ENCODE measurements at regions not wholly inside any gene's neighbourhood (a gene's known extent, or its start where the extent isn't known, plus 50 kb on each side); places are given as distances from the start of the nearest gene placed in this dataset.

DNA sequence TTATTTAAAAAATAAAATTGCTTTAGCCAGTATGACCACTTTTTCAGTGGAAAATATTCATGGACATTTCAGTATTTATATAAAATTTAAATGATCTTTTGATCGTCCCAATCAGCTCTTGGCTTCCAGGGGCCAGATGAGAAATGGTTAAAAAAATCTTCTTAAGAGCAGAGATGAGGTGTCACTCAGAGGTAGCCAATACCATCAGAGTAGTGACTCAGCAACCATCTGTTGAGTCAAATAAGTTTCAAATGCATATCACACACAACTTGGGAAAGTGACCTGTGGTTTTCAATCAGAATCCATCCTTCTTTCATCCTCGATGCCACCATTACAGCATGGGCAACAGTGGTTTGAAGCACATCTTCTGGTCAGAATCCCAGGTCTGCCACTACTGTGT is 958.8 kb upstream of the NR2F2 start:
- H3K27me3 ChIP-seq, result no peaks in the 10 kb centered on the region
- TF ChIP-seq, protein P1, sequence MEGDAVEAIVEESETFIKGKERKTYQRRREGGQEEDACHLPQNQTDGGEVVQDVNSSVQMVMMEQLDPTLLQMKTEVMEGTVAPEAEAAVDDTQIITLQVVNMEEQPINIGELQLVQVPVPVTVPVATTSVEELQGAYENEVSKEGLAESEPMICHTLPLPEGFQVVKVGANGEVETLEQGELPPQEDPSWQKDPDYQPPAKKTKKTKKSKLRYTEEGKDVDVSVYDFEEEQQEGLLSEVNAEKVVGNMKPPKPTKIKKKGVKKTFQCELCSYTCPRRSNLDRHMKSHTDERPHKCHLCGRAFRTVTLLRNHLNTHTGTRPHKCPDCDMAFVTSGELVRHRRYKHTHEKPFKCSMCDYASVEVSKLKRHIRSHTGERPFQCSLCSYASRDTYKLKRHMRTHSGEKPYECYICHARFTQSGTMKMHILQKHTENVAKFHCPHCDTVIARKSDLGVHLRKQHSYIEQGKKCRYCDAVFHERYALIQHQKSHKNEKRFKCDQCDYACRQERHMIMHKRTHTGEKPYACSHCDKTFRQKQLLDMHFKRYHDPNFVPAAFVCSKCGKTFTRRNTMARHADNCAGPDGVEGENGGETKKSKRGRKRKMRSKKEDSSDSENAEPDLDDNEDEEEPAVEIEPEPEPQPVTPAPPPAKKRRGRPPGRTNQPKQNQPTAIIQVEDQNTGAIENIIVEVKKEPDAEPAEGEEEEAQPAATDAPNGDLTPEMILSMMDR (IDR thresholded peaks at IDR 0.05), result no peak
- H3K27ac ChIP-seq, result no peak overlapping the region
- intact Hi-C loops (cut with DNase I; ENCODE audit: low total_unique reads), result no loop called here
- DNase-seq, result no peak
- no peaks in the 10 kb centered on the region for H3K36me3 ChIP-seq
- H3K9me3 ChIP-seq, result no peaks in the 10 kb centered on the region
- no peak overlapping the region for H3K4me3 ChIP-seq
- no peaks in the 10 kb centered on the region for H3K4me1 ChIP-seq

DNA sequence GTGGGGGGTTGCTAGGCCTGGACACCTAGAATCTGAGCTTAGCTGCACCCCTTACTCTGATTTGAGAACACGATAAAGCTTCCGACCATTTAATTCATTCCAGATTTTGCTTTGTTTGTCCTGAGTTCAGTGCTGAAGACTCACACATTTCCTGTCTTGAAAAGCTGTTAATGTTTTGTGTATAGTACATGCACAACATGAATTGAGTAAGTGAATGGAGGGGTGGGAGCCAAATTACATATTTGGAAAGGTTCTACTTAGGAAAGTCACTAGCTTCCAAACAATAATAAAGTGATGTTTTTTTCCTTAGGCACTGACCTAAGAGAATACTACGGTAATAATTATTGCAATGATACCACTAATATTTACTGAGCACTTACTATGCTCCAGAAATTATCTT is 955.2 kb upstream of the NR2F2 start:
- Histone ChIP-seq H3K4me3 (no peak overlapping the region), H3K9me3 (no peaks in the 10 kb centered on the region), H3K27ac (no peak overlapping the region), H3K36me3 (no peaks in the 10 kb centered on the region), H3K4me1 (no peaks in the 10 kb centered on the region), H3K27me3 (no peaks in the 10 kb centered on the region)
- intact Hi-C loops (cut with DNase I; ENCODE audit: low total_unique reads), result no loop called here
- TF ChIP-seq, protein P1 (IDR thresholded peaks at IDR 0.05), result no peak
- no peak for DNase-seq

DNA sequence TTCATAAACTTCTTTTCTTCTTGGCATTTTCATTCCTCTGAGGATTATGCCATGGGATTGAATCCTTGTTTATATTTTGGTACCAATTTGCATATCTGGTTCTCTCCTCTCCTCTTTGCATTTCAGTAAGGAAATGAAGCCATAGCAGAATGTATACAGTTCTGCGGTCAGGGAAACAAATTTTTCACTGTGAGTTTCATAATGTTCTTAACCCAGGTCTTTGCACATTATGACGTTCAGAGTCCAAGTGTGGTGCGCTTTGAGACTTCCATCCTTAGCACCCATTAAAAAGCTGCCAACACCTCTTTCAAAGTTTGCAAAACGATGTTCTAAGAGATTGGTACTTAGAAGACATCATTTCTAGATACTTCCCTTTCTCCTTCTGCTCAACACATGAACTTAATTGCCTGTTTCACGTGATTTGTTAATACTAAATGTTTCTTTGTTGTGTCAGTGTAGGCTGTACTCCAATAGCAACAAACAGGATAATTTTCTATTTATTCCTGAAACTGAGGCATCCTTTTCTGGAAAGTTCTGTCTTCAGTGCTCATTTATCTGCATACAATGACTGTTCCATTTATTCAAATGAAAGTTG is 953.1 kb upstream of the NR2F2 start:
- intact Hi-C loops (cut with DNase I; ENCODE audit: low total_unique reads), result no loop called here
- Histone ChIP-seq H3K36me3 (no peaks in the 10 kb centered on the region), H3K4me3 (no peak overlapping the region), H3K27ac (no peak overlapping the region), H3K27me3 (no peaks in the 10 kb centered on the region), H3K9me3 (no peaks in the 10 kb centered on the region), H3K4me1 (peaks cover 0 to 3% (median 0%) of the 10 kb centered on the region in 4 donors)
- no peak for DNase-seq
- TF ChIP-seq, protein P1 (IDR thresholded peaks at IDR 0.05), result no peak

DNA sequence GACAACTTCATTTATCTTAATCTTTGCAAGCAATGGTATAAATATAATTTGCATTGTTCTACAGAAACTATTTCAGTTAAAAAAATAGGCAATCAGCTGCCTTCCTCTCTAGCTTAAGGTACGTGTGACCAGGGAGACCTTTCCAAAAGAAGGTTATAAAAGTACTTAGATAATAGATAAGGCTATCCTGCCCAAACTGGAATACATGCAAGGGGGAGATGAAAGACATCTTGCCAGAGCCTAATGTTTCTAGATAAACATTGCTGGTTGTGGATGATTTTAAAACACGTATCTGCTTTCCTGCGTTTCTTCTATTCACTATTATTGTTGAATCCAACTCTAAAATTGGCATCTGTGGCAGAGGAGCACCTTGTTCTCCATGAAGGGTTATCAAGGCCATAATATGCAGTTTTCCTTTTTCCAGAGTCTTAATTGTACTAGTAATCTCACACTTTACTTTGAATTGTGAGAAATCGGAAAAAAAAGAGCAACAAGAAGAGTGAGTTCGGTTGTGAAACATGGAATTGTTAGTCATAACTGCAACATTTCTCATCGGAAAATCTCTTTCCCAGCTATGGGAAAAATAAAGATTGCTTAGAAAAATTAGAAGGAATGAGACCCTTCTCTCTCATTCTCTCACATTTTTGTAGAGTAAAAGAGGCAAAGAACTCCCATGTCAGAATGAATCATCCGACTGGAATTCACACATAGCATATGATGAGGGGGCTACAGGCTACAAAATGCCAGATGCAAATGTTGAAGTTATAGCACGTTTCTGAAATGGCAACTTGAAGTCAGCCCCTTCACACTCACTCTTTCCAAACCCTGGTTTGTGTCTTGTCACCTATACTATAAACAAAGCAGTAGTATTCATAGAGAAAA is 936.1 kb upstream of the NR2F2 start:
- Histone ChIP-seq H3K4me1 (peaks cover 0 to 15% (median 4%) of the 10 kb centered on the region in 4 donors), H3K36me3 (peaks cover 0 to 11% (median 0%) of the 10 kb centered on the region in 3 donors), H3K27ac (peak overlapping the region; percentile 52 to 58), H3K9me3 (no peaks in the 10 kb centered on the region), H3K27me3 (no peaks in the 10 kb centered on the region), H3K4me3 (peak overlapping the region; percentile 14 to 33)
- TF ChIP-seq, protein P1 (IDR thresholded peaks at IDR 0.05), result no peak
- intact Hi-C loops (cut with DNase I; ENCODE audit: low total_unique reads), result no loop called here
- DNase-seq, result no peak

DNA sequence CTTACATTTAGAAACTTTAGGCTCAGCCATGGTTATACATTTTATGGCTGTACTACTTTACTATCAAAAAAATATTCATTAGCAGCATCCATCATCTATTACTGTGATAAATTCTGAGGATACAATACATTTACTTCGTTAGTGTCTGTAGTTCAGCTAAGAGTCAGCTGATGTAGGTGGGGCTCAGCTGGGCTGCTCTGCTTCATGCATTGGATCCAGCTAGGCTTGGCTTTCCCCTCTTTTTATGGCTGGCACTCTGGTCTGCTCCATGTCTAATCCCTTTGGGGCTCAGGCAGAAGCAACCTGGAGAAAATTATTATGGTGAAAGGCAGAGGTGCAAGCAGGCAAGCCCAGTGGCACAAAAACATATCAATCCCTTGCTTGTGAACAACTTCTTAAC is 930.1 kb upstream of the NR2F2 start:
- intact Hi-C loops (cut with DNase I; ENCODE audit: low total_unique reads), result no loop called here
- Histone ChIP-seq H3K27ac (peak overlapping the region; percentile 58 to 64), H3K4me3 (no peak overlapping the region)

More for the DNA sequence above, 930.1 kb upstream of the NR2F2 start:
- no peak for DNase-seq
- Histone ChIP-seq H3K36me3 (no peaks in the 10 kb centered on the region), H3K4me1 (peaks cover 0 to 31% (median 17%) of the 10 kb centered on the region in 4 donors), H3K27me3 (no peaks in the 10 kb centered on the region), H3K9me3 (no peaks in the 10 kb centered on the region)
- TF ChIP-seq, protein P1 (IDR thresholded peaks at IDR 0.05), result no peak
